H1 (cell line): ENCODE measurements at regions not wholly inside any gene's neighbourhood (a gene's known extent, or its start where the extent isn't known, plus 50 kb on each side); places are given as distances from the start of the nearest gene placed in this dataset.

Experiments
- CTCF ChIA-PET: fragments of 300-600 bp; sonication (Branson Sonifier 250); formaldehyde crosslinking; loops from one replicate; lab custom pipeline; 2021; ENCODE audit not compliant: partially characterized antibody; lab: Charles Lee
- POLR2A ChIA-PET: fragments of 300-600 bp; sonication (Branson Sonifier 250); formaldehyde crosslinking; loops from one replicate; lab custom pipeline; 2021; ENCODE audit warnings: inconsistent platforms; ENCODE audit not compliant: partially characterized antibody; lab: Charles Lee
- DNase-seq, 2 experiments: peaks; one replicate each; pipeline versions ENCODE4 v3.0.0 to v3.0.0-alpha.2; 2010 to 2022; ENCODE audit warnings: low spot score in 2 of 2, low read depth in 1 of 2, mixed read lengths in 1 of 2
- FAIRE-seq: peaks from 2 replicates; lab custom pipeline; 2011; peaks lifted over from hg19 to GRCh38; lab: Jason Lieb, UNC
- H2AFZ ChIP-seq: 2 replicates; pipeline ENCODE4 v1.8.1; 2012; ENCODE audit warnings: low read length, inconsistent platforms
- H2AK5ac ChIP-seq: 2 replicates; pipeline ENCODE4 v1.6.1; 2013; ENCODE audit warnings: low read depth, low read length
- H2BK120ac ChIP-seq: replicated peaks from 2 replicates; pipeline ENCODE3; 2013; ENCODE audit warnings: low read depth, low read length, inconsistent platforms
- H2BK12ac ChIP-seq: 2 replicates; pipeline ENCODE4 v1.6.1; 2013; ENCODE audit warnings: low read depth, low read length
- H2BK15ac ChIP-seq: 2 replicates; pipeline ENCODE4 v1.6.1; 2013; ENCODE audit warnings: low read length
- H2BK20ac ChIP-seq: 2 replicates; pipeline ENCODE4 v1.6.1; 2013; ENCODE audit warnings: low read length
- H2BK5ac ChIP-seq: 2 replicates; pipeline ENCODE4 v1.6.1; 2013; ENCODE audit warnings: low read depth, low read length
- H3K14ac ChIP-seq: 2 replicates; pipeline ENCODE4 v1.6.1; 2013; ENCODE audit warnings: inconsistent platforms; ENCODE audit not compliant: insufficient read length
- H3K18ac ChIP-seq: 2 replicates; pipeline ENCODE4 v1.6.1; 2013; ENCODE audit warnings: low read length; ENCODE audit errors: extremely low read depth
- H3K23ac ChIP-seq: 2 replicates; pipeline ENCODE4 v1.6.1; 2013; ENCODE audit warnings: inconsistent platforms; ENCODE audit not compliant: insufficient read length
- H3K23me2 ChIP-seq: 2 replicates; pipeline ENCODE4 v1.6.1; 2013; ENCODE audit warnings: low read depth, low read length
- H3K27ac ChIP-seq: 2 replicates; pipeline ENCODE4 v1.6.1; 2011; ENCODE audit warnings: low read depth, low read length, inconsistent platforms
- H3K27me3 ChIP-seq, 4 experiments: replicated peaks in 1 of 4; 1 replicate in 1 of 4; 2 replicates in 3 of 4; pipeline versions ENCODE4 v1.6.1 to v1.8.1; 2011 to 2013; ENCODE audit warnings: low read length in 3 of 4, mild to moderate bottlenecking in 3 of 4, inconsistent platforms in 2 of 4, mixed read lengths in 2 of 4, moderate library complexity in 1 of 4; ENCODE audit not compliant: control insufficient read depth in 3 of 4, insufficient read depth in 3 of 4; ENCODE audit errors: extremely low read depth in 1 of 4
- H3K36me3 ChIP-seq, 4 experiments: 2 replicates each; pipeline versions ENCODE4 v1.6.1 to v1.8.1; 2011 to 2013; ENCODE audit warnings: mild to moderate bottlenecking in 4 of 4, low read length in 3 of 4, moderate library complexity in 2 of 4, control low read depth in 1 of 4, inconsistent platforms in 1 of 4; ENCODE audit not compliant: insufficient read depth in 4 of 4, control insufficient read depth in 2 of 4
- H3K4ac ChIP-seq: replicated peaks from 2 replicates; pipeline ENCODE3; 2013; ENCODE audit warnings: low read length, low read depth, mixed read lengths, inconsistent platforms; ENCODE audit not compliant: insufficient read length
- H3K4me1 ChIP-seq, 4 experiments: replicated peaks in 1 of 4; 1 replicate in 1 of 4; 2 replicates in 3 of 4; pipeline versions ENCODE4 v1.6.1 to v1.8.1; 2011 to 2013; ENCODE audit warnings: low read length in 3 of 4, inconsistent platforms in 2 of 4, mixed read lengths in 1 of 4; ENCODE audit not compliant: insufficient read depth in 4 of 4, control insufficient read depth in 3 of 4
- H3K4me2 ChIP-seq, 2 experiments: 2 replicates each; pipeline versions ENCODE4 v1.6.1 to v1.8.1; 2011 to 2013; ENCODE audit warnings: low read depth in 2 of 2, low read length in 2 of 2, control low read depth in 1 of 2, inconsistent platforms in 1 of 2, mild to moderate bottlenecking in 1 of 2; ENCODE audit not compliant: insufficient read depth in 1 of 2
- H3K4me3 ChIP-seq, 4 experiments: fragments of 200-600, 300-600 bp in 1 of 4; sonication (generic), shearing (Covaris generic), sonication (Bioruptor Twin) in 1 of 4; 2 replicates each; pipeline versions ENCODE4 v1.5.1 to v1.8.1; 2011 to 2016; ENCODE audit warnings: low read length in 4 of 4, low read depth in 3 of 4, control low read depth in 2 of 4, inconsistent platforms in 2 of 4, mild to moderate bottlenecking in 2 of 4, mixed read lengths in 1 of 4, moderate library complexity in 1 of 4; ENCODE audit not compliant: insufficient read depth in 2 of 4; ENCODE audit errors: extremely low read depth in 1 of 4
- H3K56ac ChIP-seq: replicated peaks from 2 replicates; pipeline ENCODE3; 2013; ENCODE audit warnings: low read depth, mild to moderate bottlenecking, mixed read lengths, low read length, inconsistent platforms; ENCODE audit not compliant: insufficient read length
- H3K79me1 ChIP-seq: 2 replicates; pipeline ENCODE4 v1.6.1; 2013; ENCODE audit warnings: low read depth, low read length, control low read depth
- H3K79me2 ChIP-seq, 2 experiments: 2 replicates each; pipeline versions ENCODE4 v1.6.1 to v1.8.1; 2012 to 2013; ENCODE audit warnings: low read length in 2 of 2, mild to moderate bottlenecking in 2 of 2, inconsistent platforms in 1 of 2; ENCODE audit not compliant: insufficient read depth in 2 of 2, control insufficient read depth in 1 of 2
- H3K9ac ChIP-seq, 4 experiments: replicated peaks in 1 of 4; 1 replicate in 1 of 4; 2 replicates in 3 of 4; pipeline versions ENCODE4 v1.6.1 to v1.8.1; 2011 to 2013; ENCODE audit warnings: low read depth in 3 of 4, low read length in 3 of 4, control low read depth in 2 of 4, mild to moderate bottlenecking in 2 of 4, moderate library complexity in 2 of 4, inconsistent platforms in 1 of 4; ENCODE audit errors: extremely low read depth in 1 of 4
- H3K9me3 ChIP-seq, 2 experiments: 2 replicates each; pipeline versions ENCODE4 v1.6.1 to v1.8.1; 2012 to 2013; ENCODE audit warnings: mild to moderate bottlenecking in 2 of 2, moderate library complexity in 2 of 2, control low read depth in 1 of 2, inconsistent platforms in 1 of 2, low read depth in 1 of 2, low read length in 1 of 2, mixed read lengths in 1 of 2; ENCODE audit not compliant: insufficient read depth in 2 of 2
- H4K20me1 ChIP-seq, 2 experiments: replicated peaks in 1 of 2; 2 replicates each; pipeline versions ENCODE3 to v1.8.1; 2011 to 2013; ENCODE audit warnings: inconsistent platforms in 2 of 2, low read length in 2 of 2, mild to moderate bottlenecking in 1 of 2; ENCODE audit not compliant: insufficient read depth in 2 of 2, control insufficient read depth in 1 of 2
- H4K5ac ChIP-seq: 2 replicates; pipeline ENCODE4 v1.6.1; 2013; ENCODE audit warnings: low read length, low read depth, mixed read lengths, inconsistent platforms; ENCODE audit not compliant: insufficient read length
- H4K8ac ChIP-seq: 2 replicates; pipeline ENCODE4 v1.8.0; 2013; ENCODE audit warnings: mild to moderate bottlenecking, moderate library complexity, low read length, inconsistent platforms; ENCODE audit not compliant: insufficient read depth; ENCODE audit errors: extremely low read depth
- H4K91ac ChIP-seq: replicated peaks from 2 replicates; pipeline ENCODE3; 2013; ENCODE audit warnings: low read length, mixed read lengths, inconsistent platforms; ENCODE audit not compliant: insufficient read length
- BACH1 ChIP-seq: IDR thresholded peaks from 2 replicates; pipeline ENCODE4 v1.6.1; 2012; ENCODE audit warnings: low read length, improper control_type of control experiment
- CTBP2 ChIP-seq: IDR thresholded peaks from 2 replicates; pipeline ENCODE4 v1.7.0; 2011; ENCODE audit warnings: borderline replicate concordance, mild to moderate bottlenecking, moderate library complexity, mixed read lengths, low read length; ENCODE audit not compliant: insufficient read depth, insufficient read length
- EGR1 ChIP-seq: IDR thresholded peaks from 2 replicates; pipeline ENCODE4 v1.6.1; 2011; ENCODE audit warnings: low read depth, low read length, borderline replicate concordance
- EP300 ChIP-seq, 2 experiments: IDR thresholded peaks; 1 replicate in 1 of 2; 2 replicates in 1 of 2; pipeline ENCODE4 v1.6.1; 2011 to 2012; ENCODE audit warnings: low read depth in 2 of 2, low read length in 2 of 2, mild to moderate bottlenecking in 2 of 2, borderline replicate concordance in 1 of 2, inconsistent platforms in 1 of 2, moderate library complexity in 1 of 2
- EZH2 ChIP-seq: fragments of 200-600 bp; sonication (generic); IDR thresholded peaks from 2 replicates; pipeline ENCODE4 v1.7.1; 2012; ENCODE audit warnings: low read depth, mild to moderate bottlenecking, moderate library complexity, low read length, inconsistent platforms; ENCODE audit not compliant: severe bottlenecking
- GTF2F1 ChIP-seq: IDR thresholded peaks from 2 replicates; pipeline ENCODE4 v1.6.1; 2012; ENCODE audit warnings: low read depth, low read length, improper control_type of control experiment, borderline replicate concordance
- KDM4A ChIP-seq: IDR thresholded peaks from one replicate; pipeline ENCODE4 v1.7.1; 2012; ENCODE audit warnings: low read depth, mild to moderate bottlenecking, moderate library complexity, low read length, inconsistent platforms; ENCODE audit not compliant: severe bottlenecking
- KDM5A ChIP-seq: fragments of 200-600 bp; IDR thresholded peaks from 2 replicates; pipeline ENCODE4 v1.7.1; 2012; ENCODE audit warnings: mild to moderate bottlenecking, low read length, inconsistent platforms, mixed read lengths
- POU5F1 ChIP-seq: IDR thresholded peaks from 2 replicates; pipeline ENCODE4 v1.6.1; 2011; ENCODE audit warnings: low read depth, mild to moderate bottlenecking, low read length, moderate library complexity
- TEAD4 ChIP-seq: IDR thresholded peaks from 2 replicates; pipeline ENCODE4 v1.6.1; 2012; ENCODE audit warnings: low read depth, low read length, inconsistent platforms, mixed read lengths
- WGBS, 2 experiments: shearing (Covaris generic) in 1 of 2; methylation state at CpG; one replicate each; pipeline versions ENCODE4 v1.1.6 to v1.1.7; 2013 to 2015; ENCODE audit warnings: low lambda C conversion rate in 2 of 2, mixed read lengths in 2 of 2, inconsistent platforms in 1 of 2, low coverage in 1 of 2, missing lambda C conversion rate in 1 of 2; ENCODE audit not compliant: insufficient replicate concordance in 2 of 2, insufficient coverage in 1 of 2, insufficient read length in 1 of 2; ENCODE audit errors: extremely low coverage in 1 of 2, missing lambda C conversion rate in 1 of 2; 5-methylcytosine and 5-hydroxymethylcytosine counted together
- TF ChIP-seq, protein P1 (sequence below): IDR thresholded peaks from 2 replicates; pipeline ENCODE4 v1.6.1; 2012; ENCODE audit warnings: inconsistent platforms

DNA sequence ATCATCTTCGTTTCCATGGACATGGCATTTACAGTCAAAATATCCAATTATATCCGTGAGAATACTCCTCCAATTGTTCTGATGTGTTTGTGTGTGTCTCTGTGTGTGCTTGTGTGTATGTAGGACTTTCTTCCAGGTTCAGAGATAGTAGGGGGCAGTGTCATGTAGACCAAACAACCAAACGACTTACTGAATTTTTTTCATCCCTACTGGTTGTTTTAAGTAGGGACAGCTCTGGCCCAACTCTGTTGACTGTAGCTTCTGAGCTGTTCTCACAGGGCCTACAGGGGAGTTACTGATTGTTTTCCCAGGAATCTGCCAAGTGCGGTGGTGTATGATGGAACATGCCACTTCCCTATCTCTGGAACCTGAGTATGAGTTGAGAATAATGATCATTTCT lies 69.6 kb downstream of the ETAA1 start:
- no peak for DNase-seq
- Histone ChIP-seq H3K4me1 (no peaks in the 10 kb centered on the region), H3K4me3 (no peak overlapping the region), H3K79me1 (no peaks in the 10 kb centered on the region), H3K4me2 (no peak overlapping the region), H2BK120ac (no peak overlapping the region), H4K8ac (no peak overlapping the region), H3K23me2 (no peaks in the 10 kb centered on the region), H2BK15ac (no peak overlapping the region), H3K27me3 (no peaks in the 10 kb centered on the region), H4K20me1 (no peaks in the 10 kb centered on the region), H3K79me2 (no peaks in the 10 kb centered on the region), H2BK12ac (no peak overlapping the region), H4K91ac (no peak overlapping the region), H2BK5ac (no peak overlapping the region), H3K9ac (no peak overlapping the region), H3K23ac (no peak overlapping the region), H3K36me3 (no peaks in the 10 kb centered on the region), H2BK20ac (no peak overlapping the region), H2AK5ac (no peak overlapping the region), H3K9me3 (no peaks in the 10 kb centered on the region), H3K4ac (no peak overlapping the region), H4K5ac (no peak overlapping the region), H3K18ac (no peak overlapping the region), H3K14ac (no peak overlapping the region), H3K56ac (no peak overlapping the region), H3K27ac (no peak overlapping the region), H2AFZ (peak overlapping the region; percentile 25; the same call in 1 of the 2 replicates)
- ChIA-PET POLR2A (no interaction called here), CTCF (interaction anchor here (0.7 to 0.9 kb wide), 2 partner anchors 135 to 631 kb away, joined by 3 read pairs; no protein-coding TSS in a partner anchor)
- TF ChIP-seq EZH2 = no peak
- no peak for TF ChIP-seq EP300 (IDR thresholded peaks at IDR 0.05; ENCODE audit: borderline replicate concordance in 1 of 2, low read depth in 2 of 2, low read length in 2 of 2)
- no peak for TF ChIP-seq BACH1
- no peak for TF ChIP-seq GTF2F1
- TF ChIP-seq TEAD4 = no peak
- no peak for TF ChIP-seq POU5F1
- no peak for TF ChIP-seq KDM4A
- TF ChIP-seq EGR1 = no peak
- no peak for TF ChIP-seq CTBP2
- TF ChIP-seq, protein P1, sequence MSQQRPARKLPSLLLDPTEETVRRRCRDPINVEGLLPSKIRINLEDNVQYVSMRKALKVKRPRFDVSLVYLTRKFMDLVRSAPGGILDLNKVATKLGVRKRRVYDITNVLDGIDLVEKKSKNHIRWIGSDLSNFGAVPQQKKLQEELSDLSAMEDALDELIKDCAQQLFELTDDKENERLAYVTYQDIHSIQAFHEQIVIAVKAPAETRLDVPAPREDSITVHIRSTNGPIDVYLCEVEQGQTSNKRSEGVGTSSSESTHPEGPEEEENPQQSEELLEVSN = no peak
- TF ChIP-seq KDM5A = no peak
- 78% methylated on average over 4 of the region's 4 CpGs; no CpG with 5 or more reads in 1 of the 2 experiments for WGBS, 2 experiments
- no peak for FAIRE-seq
